ENCODE measurements at regions not wholly inside any gene's neighbourhood (a gene's known extent, or its start where the extent isn't known, plus 50 kb on each side); places are given as distances from the start of the nearest gene placed in this dataset.

- no peak for DNase-seq (ENCODE audit: low spot score in 2 of 2)
- peaks cover 24% of the 10 kb centered on the region for H3K27me3 ChIP-seq (ENCODE audit: low read depth)
- no peaks in the 10 kb centered on the region for H3K36me3 ChIP-seq (replicated peaks)
- H3K4me3 ChIP-seq: no peak overlapping the region
- H3K4me1 ChIP-seq: no peaks in the 10 kb centered on the region
- in situ Hi-C loops (cut with MboI; ENCODE audit: low sequenced_read_pairs): no loop called here
- 0 out of 2 replicates have a peak, but pooled peaks cover 2% of the 10 kb centered on the region for H3K9me3 ChIP-seq
These were observed 146.9 kb downstream of the MIAT start for GRCh38 chr22:26804315-26804714.

GRCh38 chr22:26804911-26805539, 147.6 kb downstream of the MIAT start:
- Histone ChIP-seq H3K27me3 (ENCODE audit: low read depth) (peaks cover 24% of the 10 kb centered on the region), H3K36me3 (replicated peaks) (no peaks in the 10 kb centered on the region), H3K4me1 (no peaks in the 10 kb centered on the region), H3K4me3 (no peak overlapping the region), H3K9me3 (0 out of 2 replicates have a peak, but pooled peaks cover 2% of the 10 kb centered on the region)
- in situ Hi-C loops (cut with MboI; ENCODE audit: low sequenced_read_pairs): no loop called here
- DNase-seq (ENCODE audit: low spot score in 2 of 2): no peak

- no peak overlapping the region for H3K4me3 ChIP-seq
- no peaks in the 10 kb centered on the region for H3K36me3 ChIP-seq (replicated peaks)
- no peaks in the 10 kb centered on the region for H3K4me1 ChIP-seq
- no peak for DNase-seq (ENCODE audit: low spot score in 2 of 2)
- 0 out of 2 replicates have a peak, but pooled peaks cover 2% of the 10 kb centered on the region for H3K9me3 ChIP-seq
- H3K27me3 ChIP-seq (ENCODE audit: low read depth): peaks cover 24% of the 10 kb centered on the region
- in situ Hi-C loops (cut with MboI; ENCODE audit: low sequenced_read_pairs): no loop called here
These were observed 149.2 kb downstream of the MIAT start for GRCh38 chr22:26806445-26807175.

- Histone ChIP-seq H3K9me3 (0 out of 2 replicates have a peak, but pooled peaks cover 2% of the 10 kb centered on the region), H3K4me3 (no peak overlapping the region), H3K4me1 (no peaks in the 10 kb centered on the region), H3K36me3 (replicated peaks) (no peaks in the 10 kb centered on the region), H3K27me3 (ENCODE audit: low read depth) (peaks cover 19% of the 10 kb centered on the region)
- in situ Hi-C loops (cut with MboI; ENCODE audit: low sequenced_read_pairs): no loop called here
- DNase-seq (ENCODE audit: low spot score in 2 of 2): no peak
These were observed 154.2 kb downstream of the MIAT start for GRCh38 chr22:26811647-26811992.

GRCh38 chr22:26812731-26813130, 155.3 kb downstream of the MIAT start:
- in situ Hi-C loops (cut with MboI; ENCODE audit: low sequenced_read_pairs): no loop called here
- Histone ChIP-seq H3K36me3 (replicated peaks) (no peaks in the 10 kb centered on the region), H3K4me3 (no peak overlapping the region), H3K27me3 (ENCODE audit: low read depth) (peaks cover 14% of the 10 kb centered on the region), H3K4me1 (no peaks in the 10 kb centered on the region), H3K9me3 (no peaks in the 10 kb centered on the region)
- DNase-seq (ENCODE audit: low spot score in 2 of 2): no peak

GRCh38 chr22:26816726-26817125, 159.3 kb downstream of the MIAT start:
- Histone ChIP-seq H3K9me3 (no peaks in the 10 kb centered on the region), H3K4me3 (no peak overlapping the region), H3K27me3 (ENCODE audit: low read depth) (peaks cover 16% of the 10 kb centered on the region), H3K36me3 (replicated peaks) (no peaks in the 10 kb centered on the region), H3K4me1 (no peaks in the 10 kb centered on the region)
- DNase-seq (ENCODE audit: low spot score in 2 of 2): no peak
- in situ Hi-C loops (cut with MboI; ENCODE audit: low sequenced_read_pairs): no loop called here

- Histone ChIP-seq H3K27me3 (ENCODE audit: low read depth) (peaks cover 24% of the 10 kb centered on the region), H3K4me3 (no peak overlapping the region), H3K4me1 (no peaks in the 10 kb centered on the region), H3K36me3 (replicated peaks) (no peaks in the 10 kb centered on the region), H3K9me3 (no peaks in the 10 kb centered on the region)
- in situ Hi-C loops (cut with MboI; ENCODE audit: low sequenced_read_pairs): no loop called here
- DNase-seq (ENCODE audit: low spot score in 2 of 2): no peak
These were observed 160.5 kb downstream of the MIAT start for GRCh38 chr22:26817926-26818325.

GRCh38 chr22:26821854-26822253, 164.5 kb downstream of the MIAT start:
- Histone ChIP-seq H3K4me1 (no peaks in the 10 kb centered on the region), H3K27me3 (ENCODE audit: low read depth) (peaks cover 21% of the 10 kb centered on the region), H3K9me3 (no peaks in the 10 kb centered on the region), H3K4me3 (no peak overlapping the region), H3K36me3 (replicated peaks) (no peaks in the 10 kb centered on the region)
- DNase-seq (ENCODE audit: low spot score in 2 of 2): no peak
- in situ Hi-C loops (cut with MboI; ENCODE audit: low sequenced_read_pairs): no loop called here

GRCh38 chr22:26822313-26822712, 164.9 kb downstream of the MIAT start:
- DNase-seq (ENCODE audit: low spot score in 2 of 2): no peak
- in situ Hi-C loops (cut with MboI; ENCODE audit: low sequenced_read_pairs): no loop called here
- H3K4me3 ChIP-seq: no peak overlapping the region
- H3K27me3 ChIP-seq (ENCODE audit: low read depth): peaks cover 21% of the 10 kb centered on the region
- H3K4me1 ChIP-seq: no peaks in the 10 kb centered on the region
- no peaks in the 10 kb centered on the region for H3K36me3 ChIP-seq (replicated peaks)
- no peaks in the 10 kb centered on the region for H3K9me3 ChIP-seq

GRCh38 chr22:26823966-26824365, 166.6 kb downstream of the MIAT start:
- Histone ChIP-seq H3K36me3 (replicated peaks) (no peaks in the 10 kb centered on the region), H3K27me3 (ENCODE audit: low read depth) (peaks cover 21% of the 10 kb centered on the region), H3K9me3 (no peaks in the 10 kb centered on the region), H3K4me1 (no peaks in the 10 kb centered on the region), H3K4me3 (no peak overlapping the region)
- no peak for DNase-seq (ENCODE audit: low spot score in 2 of 2)
- in situ Hi-C loops (cut with MboI; ENCODE audit: low sequenced_read_pairs): no loop called here

GRCh38 chr22:26825960-26826935, 168.9 kb downstream of the MIAT start:
- no peak overlapping the region for H3K4me3 ChIP-seq
- H3K36me3 ChIP-seq (replicated peaks): no peaks in the 10 kb centered on the region
- in situ Hi-C loops (cut with MboI; ENCODE audit: low sequenced_read_pairs): no loop called here
- no peaks in the 10 kb centered on the region for H3K4me1 ChIP-seq
- H3K9me3 ChIP-seq: no peaks in the 10 kb centered on the region
- DNase-seq (ENCODE audit: low spot score in 2 of 2): no peak
- H3K27me3 ChIP-seq (ENCODE audit: low read depth): peaks cover 22% of the 10 kb centered on the region

- Histone ChIP-seq H3K4me3 (no peak overlapping the region), H3K27me3 (ENCODE audit: low read depth) (peaks cover 12% of the 10 kb centered on the region), H3K4me1 (no peaks in the 10 kb centered on the region), H3K9me3 (no peaks in the 10 kb centered on the region), H3K36me3 (replicated peaks) (no peaks in the 10 kb centered on the region)
- in situ Hi-C loops (cut with MboI; ENCODE audit: low sequenced_read_pairs): no loop called here
- no peak for DNase-seq (ENCODE audit: low spot score in 2 of 2)
These were observed 170.2 kb downstream of the MIAT start for GRCh38 chr22:26827611-26828010.

GRCh38 chr22:26828311-26828710, 170.9 kb downstream of the MIAT start:
- Histone ChIP-seq H3K27me3 (ENCODE audit: low read depth) (peaks cover 5% of the 10 kb centered on the region; the same call in 1 of the 2 replicates), H3K9me3 (no peaks in the 10 kb centered on the region), H3K4me3 (no peak overlapping the region), H3K36me3 (replicated peaks) (no peaks in the 10 kb centered on the region), H3K4me1 (no peaks in the 10 kb centered on the region)
- DNase-seq (ENCODE audit: low spot score in 2 of 2): no peak
- in situ Hi-C loops (cut with MboI; ENCODE audit: low sequenced_read_pairs): no loop called here

- Histone ChIP-seq H3K27me3 (ENCODE audit: low read depth) (peaks cover 2% of the 10 kb centered on the region; the same call in 1 of the 2 replicates), H3K4me3 (no peak overlapping the region), H3K9me3 (no peaks in the 10 kb centered on the region), H3K36me3 (replicated peaks) (no peaks in the 10 kb centered on the region), H3K4me1 (no peaks in the 10 kb centered on the region)
- DNase-seq (ENCODE audit: low spot score in 2 of 2): no peak
- in situ Hi-C loops (cut with MboI; ENCODE audit: low sequenced_read_pairs): no loop called here
These were observed 173.4 kb downstream of the MIAT start for GRCh38 chr22:26830837-26831236.
